ENCODE measurements at regions not wholly inside any gene's neighbourhood (a gene's known extent, or its start where the extent isn't known, plus 50 kb on each side); places are given as distances from the start of the nearest gene placed in this dataset.

GRCh38 chr5:6812800-6813731, 99.8 kb downstream of the TENT4A start:
- no peak for TF ChIP-seq TAF1 (IDR thresholded peaks at IDR 0.05; ENCODE audit: borderline replicate concordance, low read depth, low read length)
- TF ChIP-seq POLR2A (IDR thresholded peaks at IDR 0.05; ENCODE audit: low read depth, low read length): no peak
- no peak for TF ChIP-seq POLR2AphosphoS5 (IDR thresholded peaks at IDR 0.05; ENCODE audit: low read depth, low read length)

All from GM12892 (cell line).